ENCODE measurements at regions not wholly inside any gene's neighbourhood (a gene's known extent, or its start where the extent isn't known, plus 50 kb on each side); places are given as distances from the start of the nearest gene placed in this dataset.

GRCh38 chr6:113464536-113464935 is 392.6 kb upstream of the MARCKS start:
- DNase-seq (ENCODE audit: low read depth, low spot score), result no peak
- H3K4me3 ChIP-seq (ENCODE audit: low read depth, low read length), result no peak overlapping the region
- in situ Hi-C loops (cut with HindIII; ENCODE audit: low sequenced_read_pairs), result no loop called here
- no peak for TF ChIP-seq CTCF (IDR thresholded peaks at IDR 0.05; ENCODE audit: low read depth, low read length)

GRCh38 chr6:113464960-113465359 is 392.2 kb upstream of the MARCKS start:
- in situ Hi-C loops (cut with HindIII; ENCODE audit: low sequenced_read_pairs), result no loop called here
- no peak overlapping the region for H3K4me3 ChIP-seq (ENCODE audit: low read depth, low read length)
- DNase-seq (ENCODE audit: low read depth, low spot score), result peak; percentile 44
- no peak for TF ChIP-seq CTCF (IDR thresholded peaks at IDR 0.05; ENCODE audit: low read depth, low read length)

GRCh38 chr6:113466526-113466925 is 390.6 kb upstream of the MARCKS start:
- H3K4me3 ChIP-seq (ENCODE audit: low read depth, low read length), result no peak overlapping the region
- no peak for DNase-seq (ENCODE audit: low read depth, low spot score)
- in situ Hi-C loops (cut with HindIII; ENCODE audit: low sequenced_read_pairs), result no loop called here
- TF ChIP-seq CTCF (IDR thresholded peaks at IDR 0.05; ENCODE audit: low read depth, low read length), result no peak

GRCh38 chr6:113475392-113475791 is 381.8 kb upstream of the MARCKS start:
- no peak for DNase-seq (ENCODE audit: low read depth, low spot score)
- H3K4me3 ChIP-seq (ENCODE audit: low read depth, low read length), result no peak overlapping the region
- TF ChIP-seq CTCF (IDR thresholded peaks at IDR 0.05; ENCODE audit: low read depth, low read length), result no peak
- in situ Hi-C loops (cut with HindIII; ENCODE audit: low sequenced_read_pairs), result no loop called here

GRCh38 chr6:113476937-113477839 is 380.0 kb upstream of the MARCKS start:
- TF ChIP-seq CTCF (IDR thresholded peaks at IDR 0.05; ENCODE audit: low read depth, low read length), result no peak
- no peak overlapping the region for H3K4me3 ChIP-seq (ENCODE audit: low read depth, low read length)
- DNase-seq (ENCODE audit: low read depth, low spot score), result no peak
- in situ Hi-C loops (cut with HindIII; ENCODE audit: low sequenced_read_pairs), result no loop called here

- no peak overlapping the region for H3K4me3 ChIP-seq (ENCODE audit: low read depth, low read length)
- TF ChIP-seq CTCF (IDR thresholded peaks at IDR 0.05; ENCODE audit: low read depth, low read length), result no peak
- DNase-seq (ENCODE audit: low read depth, low spot score), result no peak
- in situ Hi-C loops (cut with HindIII; ENCODE audit: low sequenced_read_pairs), result no loop called here
These were observed 376.5 kb upstream of the MARCKS start for GRCh38 chr6:113480616-113481015.

Data from astrocyte of the spinal cord (primary cell).